ENCODE measurements at regions not wholly inside any gene's neighbourhood (a gene's known extent, or its start where the extent isn't known, plus 50 kb on each side); places are given as distances from the start of the nearest gene placed in this dataset.

DNA sequence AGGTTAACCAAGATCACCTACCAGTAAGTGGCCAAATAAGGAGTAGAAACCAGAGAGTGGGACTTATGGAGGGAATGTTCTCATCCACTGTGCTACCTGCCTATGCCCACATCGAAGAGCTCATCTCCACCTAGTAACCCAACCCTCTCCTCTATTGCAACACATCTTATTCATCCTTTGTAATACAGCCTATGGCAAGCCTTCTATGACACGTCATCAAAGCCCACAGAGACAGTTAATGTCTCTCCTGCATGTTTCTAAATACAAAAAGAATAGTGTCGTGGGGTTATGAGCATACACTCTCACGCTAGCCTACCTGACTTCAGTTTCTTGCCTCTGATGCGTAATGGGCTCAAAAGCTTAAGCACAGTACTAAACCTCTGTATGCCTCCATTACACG lies 1158.1 kb upstream of the TENM4 start:
- TF ChIP-seq, protein P1, sequence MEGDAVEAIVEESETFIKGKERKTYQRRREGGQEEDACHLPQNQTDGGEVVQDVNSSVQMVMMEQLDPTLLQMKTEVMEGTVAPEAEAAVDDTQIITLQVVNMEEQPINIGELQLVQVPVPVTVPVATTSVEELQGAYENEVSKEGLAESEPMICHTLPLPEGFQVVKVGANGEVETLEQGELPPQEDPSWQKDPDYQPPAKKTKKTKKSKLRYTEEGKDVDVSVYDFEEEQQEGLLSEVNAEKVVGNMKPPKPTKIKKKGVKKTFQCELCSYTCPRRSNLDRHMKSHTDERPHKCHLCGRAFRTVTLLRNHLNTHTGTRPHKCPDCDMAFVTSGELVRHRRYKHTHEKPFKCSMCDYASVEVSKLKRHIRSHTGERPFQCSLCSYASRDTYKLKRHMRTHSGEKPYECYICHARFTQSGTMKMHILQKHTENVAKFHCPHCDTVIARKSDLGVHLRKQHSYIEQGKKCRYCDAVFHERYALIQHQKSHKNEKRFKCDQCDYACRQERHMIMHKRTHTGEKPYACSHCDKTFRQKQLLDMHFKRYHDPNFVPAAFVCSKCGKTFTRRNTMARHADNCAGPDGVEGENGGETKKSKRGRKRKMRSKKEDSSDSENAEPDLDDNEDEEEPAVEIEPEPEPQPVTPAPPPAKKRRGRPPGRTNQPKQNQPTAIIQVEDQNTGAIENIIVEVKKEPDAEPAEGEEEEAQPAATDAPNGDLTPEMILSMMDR (IDR thresholded peaks at IDR 0.05 in 4 of 5, conservative IDR thresholded peaks at IDR 0.05 in 1 of 5) = no peak
- no peak for TF ChIP-seq POLR2A (IDR thresholded peaks at IDR 0.05)

Data from gastrocnemius medialis (tissue), 4 donors.